Hepatocyte (in vitro differentiated cells): ENCODE measurements at regions not wholly inside any gene's neighbourhood (a gene's known extent, or its start where the extent isn't known, plus 50 kb on each side); places are given as distances from the start of the nearest gene placed in this dataset.

Experiments used
- DNase-seq: peaks from one replicate; pipeline ENCODE4 v3.0.0-alpha.2; 2016; ENCODE audit warnings: low spot score
- H2AFZ ChIP-seq: fragments of 200-600 bp; sonication (generic); 2 replicates; pipeline ENCODE4 v1.6.0; 2016; ENCODE audit warnings: antibody characterized with exemption, mild to moderate bottlenecking
- H3K27ac ChIP-seq: fragments of 200-600 bp; sonication (generic); 2 replicates; pipeline ENCODE4 v1.5.1; 2016; ENCODE audit warnings: mild to moderate bottlenecking
- H3K27me3 ChIP-seq: fragments of 200-600 bp; sonication (generic); 2 replicates; pipeline ENCODE4 v1.6.1; 2016
- H3K36me3 ChIP-seq: fragments of 200-600 bp; sonication (generic); replicated peaks from 2 replicates; pipeline ENCODE4 v1.5.1; 2016; ENCODE audit warnings: low read depth; ENCODE audit not compliant: insufficient read depth
- H3K4me1 ChIP-seq: fragments of 200-600 bp; sonication (generic); 2 replicates; pipeline ENCODE4 v1.5.1; 2016; ENCODE audit warnings: mild to moderate bottlenecking, moderate library complexity; ENCODE audit not compliant: insufficient read depth
- H3K4me2 ChIP-seq: fragments of 200-600 bp; sonication (generic); 2 replicates; pipeline ENCODE4 v1.6.0; 2016
- H3K4me3 ChIP-seq: fragments of 200-600 bp; sonication (generic); 2 replicates; pipeline ENCODE4 v1.5.1; 2016; ENCODE audit warnings: mild to moderate bottlenecking
- H3K79me2 ChIP-seq: fragments of 200-600 bp; sonication (generic); 2 replicates; pipeline ENCODE4 v1.6.0; 2017; ENCODE audit warnings: mild to moderate bottlenecking
- H3K9me2 ChIP-seq: fragments of 200-600 bp; sonication (generic); replicated peaks from 2 replicates; pipeline ENCODE4 v1.6.0; 2017; ENCODE audit warnings: mild to moderate bottlenecking; ENCODE audit not compliant: insufficient read depth
- H3K9me3 ChIP-seq: fragments of 200-600 bp; sonication (generic); 2 replicates; pipeline ENCODE4 v1.5.1; 2016; ENCODE audit warnings: low read depth, mild to moderate bottlenecking
- H4K20me1 ChIP-seq: fragments of 200-600 bp; sonication (generic); 2 replicates; pipeline ENCODE4 v1.6.0; 2016; ENCODE audit warnings: mild to moderate bottlenecking; ENCODE audit not compliant: insufficient read depth, poor library complexity, severe bottlenecking
- EZH2 ChIP-seq: fragments of 200-600 bp; sonication (generic); IDR thresholded peaks from 2 replicates; pipeline ENCODE4 v1.6.1; 2016; ENCODE audit warnings: antibody characterized with exemption, mild to moderate bottlenecking, borderline replicate concordance
- EZH2phosphoT487 ChIP-seq: fragments of 200-600 bp; sonication (generic); IDR thresholded peaks from one replicate; pipeline ENCODE4 v1.6.1; 2018; ENCODE audit warnings: antibody characterized with exemption, mild to moderate bottlenecking, low read depth, moderate library complexity; ENCODE audit not compliant: unreplicated experiment, severe bottlenecking
- WGBS: methylation state at CpG from one replicate; pipeline ENCODE4 v1.1.6; 2016; ENCODE audit warnings: low lambda C conversion rate; ENCODE audit errors: missing lambda C conversion rate; 5-methylcytosine and 5-hydroxymethylcytosine counted together
- TF ChIP-seq, protein P1 (sequence below): fragments of 200-600 bp; sonication (generic); IDR thresholded peaks from 2 replicates; pipeline ENCODE4 v1.5.1; 2016; ENCODE audit warnings: antibody characterized with exemption, mild to moderate bottlenecking; ENCODE audit not compliant: poor library complexity

DNA sequence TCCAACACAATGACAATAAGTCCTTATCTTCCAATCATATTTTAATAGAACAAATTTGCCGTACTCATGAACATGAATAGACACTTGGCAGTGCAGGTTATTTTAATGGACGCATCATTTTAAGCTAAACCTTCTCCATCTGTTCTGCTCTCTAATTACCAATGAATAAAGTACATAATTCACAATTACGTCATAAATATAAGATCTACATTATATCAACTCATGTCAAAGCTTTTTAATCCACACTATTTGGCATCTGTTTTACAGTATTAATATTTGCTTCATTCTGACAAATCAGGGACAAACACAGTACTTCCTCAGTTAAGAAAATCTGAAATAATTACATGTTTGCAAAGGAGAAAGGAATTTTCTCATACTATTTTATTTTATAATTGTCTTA lies 344.1 kb upstream of the DMAC1 start:
- no peaks in the 10 kb centered on the region for H3K27me3 ChIP-seq
- no peaks in the 10 kb centered on the region for H4K20me1 ChIP-seq
- no peaks in the 10 kb centered on the region for H3K9me2 ChIP-seq
- 96% methylated on average over 3 of the region's 3 CpGs for WGBS
- H3K4me1 ChIP-seq = no peaks in the 10 kb centered on the region
- TF ChIP-seq EZH2phosphoT487 (no peak), EZH2 (no peak)
- TF ChIP-seq, protein P1, sequence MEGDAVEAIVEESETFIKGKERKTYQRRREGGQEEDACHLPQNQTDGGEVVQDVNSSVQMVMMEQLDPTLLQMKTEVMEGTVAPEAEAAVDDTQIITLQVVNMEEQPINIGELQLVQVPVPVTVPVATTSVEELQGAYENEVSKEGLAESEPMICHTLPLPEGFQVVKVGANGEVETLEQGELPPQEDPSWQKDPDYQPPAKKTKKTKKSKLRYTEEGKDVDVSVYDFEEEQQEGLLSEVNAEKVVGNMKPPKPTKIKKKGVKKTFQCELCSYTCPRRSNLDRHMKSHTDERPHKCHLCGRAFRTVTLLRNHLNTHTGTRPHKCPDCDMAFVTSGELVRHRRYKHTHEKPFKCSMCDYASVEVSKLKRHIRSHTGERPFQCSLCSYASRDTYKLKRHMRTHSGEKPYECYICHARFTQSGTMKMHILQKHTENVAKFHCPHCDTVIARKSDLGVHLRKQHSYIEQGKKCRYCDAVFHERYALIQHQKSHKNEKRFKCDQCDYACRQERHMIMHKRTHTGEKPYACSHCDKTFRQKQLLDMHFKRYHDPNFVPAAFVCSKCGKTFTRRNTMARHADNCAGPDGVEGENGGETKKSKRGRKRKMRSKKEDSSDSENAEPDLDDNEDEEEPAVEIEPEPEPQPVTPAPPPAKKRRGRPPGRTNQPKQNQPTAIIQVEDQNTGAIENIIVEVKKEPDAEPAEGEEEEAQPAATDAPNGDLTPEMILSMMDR = no peak
- no peak overlapping the region for H3K27ac ChIP-seq
- no peak for DNase-seq
- H3K4me3 ChIP-seq = no peak overlapping the region
- no peak overlapping the region for H3K4me2 ChIP-seq
- H2AFZ ChIP-seq = no peak overlapping the region
- H3K9me3 ChIP-seq = no peaks in the 10 kb centered on the region
- no peaks in the 10 kb centered on the region for H3K36me3 ChIP-seq
- no peaks in the 10 kb centered on the region for H3K79me2 ChIP-seq

DNA sequence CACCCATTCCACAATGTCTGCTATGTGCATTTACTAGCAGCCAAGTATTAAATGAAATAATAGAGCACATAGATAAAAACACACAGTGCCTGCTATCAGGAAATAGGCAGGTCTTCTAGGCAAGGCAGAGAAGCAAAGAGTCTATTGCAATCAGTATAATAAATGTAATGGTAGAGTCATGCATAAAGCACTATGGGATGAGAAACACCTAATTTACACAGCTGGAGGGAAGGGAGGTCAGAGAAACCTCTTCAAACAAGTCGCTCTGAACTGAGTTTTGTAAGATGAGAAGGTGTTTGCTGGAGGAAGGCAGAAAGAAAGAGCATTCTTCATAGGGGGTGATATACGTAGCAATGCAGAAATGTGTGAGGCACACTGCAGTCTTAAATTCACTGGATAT lies 341.0 kb upstream of the DMAC1 start:
- Histone ChIP-seq H3K36me3 (no peaks in the 10 kb centered on the region), H3K27ac (no peak overlapping the region), H3K4me2 (no peak overlapping the region), H3K79me2 (no peaks in the 10 kb centered on the region), H2AFZ (no peak overlapping the region), H3K4me3 (no peak overlapping the region), H3K9me2 (no peaks in the 10 kb centered on the region), H4K20me1 (no peaks in the 10 kb centered on the region), H3K27me3 (no peaks in the 10 kb centered on the region), H3K4me1 (no peaks in the 10 kb centered on the region), H3K9me3 (no peaks in the 10 kb centered on the region)
- DNase-seq = no peak
- no peak for TF ChIP-seq EZH2
- TF ChIP-seq, protein P1 = no peak
- TF ChIP-seq EZH2phosphoT487 = no peak
- WGBS = 71% methylated on average over 2 of the region's 2 CpGs

DNA sequence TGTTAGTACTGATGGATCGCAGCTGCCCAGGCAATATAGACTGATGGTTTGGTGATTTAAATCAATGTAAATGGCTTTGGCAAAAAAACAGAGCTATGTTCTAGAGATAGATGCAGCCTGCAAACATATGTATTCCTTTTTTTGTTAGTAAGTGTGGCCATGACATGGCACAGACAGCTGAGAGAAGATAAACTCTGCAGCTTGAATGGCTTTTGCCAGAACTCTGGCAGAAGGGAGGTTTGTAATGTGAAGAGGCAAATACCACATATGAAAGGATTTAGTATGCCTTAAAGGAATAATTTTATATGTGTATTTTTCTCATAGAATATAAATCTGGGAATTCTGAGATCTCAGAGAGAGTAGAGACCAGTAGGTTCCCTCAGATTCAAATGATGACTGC lies 340.2 kb upstream of the DMAC1 start:
- Histone ChIP-seq H2AFZ (no peak overlapping the region), H3K9me2 (no peaks in the 10 kb centered on the region), H3K9me3 (no peaks in the 10 kb centered on the region), H3K4me2 (no peak overlapping the region), H3K4me3 (no peak overlapping the region), H3K36me3 (no peaks in the 10 kb centered on the region), H3K4me1 (no peaks in the 10 kb centered on the region), H3K27me3 (no peaks in the 10 kb centered on the region), H3K79me2 (no peaks in the 10 kb centered on the region), H4K20me1 (no peaks in the 10 kb centered on the region), H3K27ac (no peak overlapping the region)
- no peak for DNase-seq
- WGBS = 94% methylated on average over 1 of the region's 1 CpG
- TF ChIP-seq, protein P1 = no peak
- no peak for TF ChIP-seq EZH2phosphoT487
- TF ChIP-seq EZH2 = no peak

DNA sequence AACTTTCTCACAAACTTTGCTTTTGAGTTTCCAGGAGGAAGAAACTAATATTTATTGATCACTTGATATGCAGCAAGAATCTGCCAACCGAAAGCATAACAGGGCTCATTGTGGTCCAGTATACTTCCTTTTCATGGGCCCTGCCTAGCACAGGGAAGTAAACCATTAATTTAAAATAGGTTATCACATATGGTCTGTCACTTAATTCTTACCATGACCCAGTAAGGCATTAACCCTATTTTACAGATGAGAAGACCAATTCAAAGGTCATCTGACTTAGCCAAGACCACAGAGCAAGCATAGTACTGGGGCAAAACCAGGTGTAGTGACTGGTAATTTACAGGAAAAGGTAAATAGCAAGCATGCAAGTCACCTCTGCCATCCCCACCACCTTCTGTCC lies 336.9 kb upstream of the DMAC1 start:
- H3K79me2 ChIP-seq = no peaks in the 10 kb centered on the region
- 89% methylated on average over 1 of the region's 1 CpG for WGBS
- no peaks in the 10 kb centered on the region for H3K36me3 ChIP-seq
- DNase-seq = no peak
- H3K9me3 ChIP-seq = no peaks in the 10 kb centered on the region
- no peak overlapping the region for H2AFZ ChIP-seq
- H4K20me1 ChIP-seq = no peaks in the 10 kb centered on the region
- no peaks in the 10 kb centered on the region for H3K4me1 ChIP-seq
- H3K4me3 ChIP-seq = no peak overlapping the region
- H3K9me2 ChIP-seq = no peaks in the 10 kb centered on the region
- TF ChIP-seq, protein P1 = no peak
- TF ChIP-seq EZH2 (no peak), EZH2phosphoT487 (no peak)
- no peak overlapping the region for H3K27ac ChIP-seq
- H3K4me2 ChIP-seq = no peak overlapping the region
- H3K27me3 ChIP-seq = no peaks in the 10 kb centered on the region
